ENCODE measurements at regions not wholly inside any gene's neighbourhood (a gene's known extent, or its start where the extent isn't known, plus 50 kb on each side); places are given as distances from the start of the nearest gene placed in this dataset.
"Not testable (repeated sequence)": the region's sequence is repeated elsewhere in the genome, so short reads cannot be mapped to it uniquely, and the experiment has no call there.

DNA sequence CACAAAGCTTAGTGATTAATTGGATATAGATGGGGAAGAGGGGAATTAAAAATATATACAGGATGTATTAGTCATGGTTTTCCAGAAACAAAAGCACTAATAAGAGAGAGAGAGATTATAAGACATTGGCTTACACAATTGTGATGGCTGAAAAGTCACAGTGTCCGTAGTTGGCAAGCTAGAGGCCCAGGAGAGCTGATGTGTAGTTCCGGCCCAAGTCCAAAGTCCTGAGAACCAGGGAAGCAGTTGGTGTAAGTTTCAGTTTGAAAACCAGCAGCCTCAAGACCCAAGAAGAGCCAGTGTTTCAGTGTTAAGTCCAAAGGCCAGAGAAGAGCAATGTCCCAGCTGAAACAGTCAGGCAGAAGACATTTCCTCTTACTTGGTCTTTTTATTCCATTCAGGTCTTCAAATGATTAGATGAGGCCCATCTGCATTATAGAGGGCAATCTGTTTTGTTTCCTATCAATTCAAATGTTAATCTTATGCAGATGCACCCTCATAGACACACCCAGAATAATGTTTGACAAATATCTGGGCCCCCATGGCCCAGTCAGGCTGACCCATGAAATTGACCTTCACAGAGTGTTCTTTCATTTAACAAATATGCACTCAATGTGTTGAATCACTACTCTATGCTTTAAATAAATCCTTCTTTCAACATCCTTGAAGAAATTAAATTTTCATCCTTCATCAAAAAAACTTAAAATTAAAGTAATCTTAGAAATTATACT is 67.2 kb upstream of the DIO2 start:
- Histone ChIP-seq H3K4me2 (ENCODE audit: low read length) (no peak overlapping the region), H3K9me3 (ENCODE audit: low read length) (no peaks in the 10 kb centered on the region), H3K9me2 (ENCODE audit: insufficient read depth, low read length) (no peaks in the 10 kb centered on the region), H3K4me3 (ENCODE audit: low read depth, low read length, poor library complexity, severe bottlenecking) (no peak overlapping the region), H3K27ac (ENCODE audit: low read depth, low read length, poor library complexity, severe bottlenecking) (no peak overlapping the region), H3K36me3 (ENCODE audit: insufficient read depth, low read length) (no peaks in the 10 kb centered on the region), H3K4me1 (ENCODE audit: insufficient read depth, low read length, poor library complexity, severe bottlenecking) (no peaks in the 10 kb centered on the region), H4K20me1 (ENCODE audit: insufficient read depth, low read length) (no peaks in the 10 kb centered on the region), H2AFZ (ENCODE audit: low read length) (no peak overlapping the region), H3K79me2 (ENCODE audit: insufficient read depth, low read depth, low read length) (no peaks in the 10 kb centered on the region)
- no TSS peak for BruUV-seq (replicated peaks)
- ChIA-PET POLR2A (no interaction called here), CTCF (ENCODE audit: unreplicated experiment) (no interaction called here)
- DNase-seq (ENCODE audit: low spot score): no peak
- intact Hi-C loops (cut with micrococcal nuclease; ENCODE audit: unreplicated experiment): no loop called here
- no peak for TF ChIP-seq EZH2phosphoT487 (IDR thresholded peaks at IDR 0.05; ENCODE audit: borderline replicate concordance, low read depth, low read length)
- TF ChIP-seq CTCF (conservative IDR thresholded peaks at IDR 0.05; ENCODE audit: low read length): no peak

DNA sequence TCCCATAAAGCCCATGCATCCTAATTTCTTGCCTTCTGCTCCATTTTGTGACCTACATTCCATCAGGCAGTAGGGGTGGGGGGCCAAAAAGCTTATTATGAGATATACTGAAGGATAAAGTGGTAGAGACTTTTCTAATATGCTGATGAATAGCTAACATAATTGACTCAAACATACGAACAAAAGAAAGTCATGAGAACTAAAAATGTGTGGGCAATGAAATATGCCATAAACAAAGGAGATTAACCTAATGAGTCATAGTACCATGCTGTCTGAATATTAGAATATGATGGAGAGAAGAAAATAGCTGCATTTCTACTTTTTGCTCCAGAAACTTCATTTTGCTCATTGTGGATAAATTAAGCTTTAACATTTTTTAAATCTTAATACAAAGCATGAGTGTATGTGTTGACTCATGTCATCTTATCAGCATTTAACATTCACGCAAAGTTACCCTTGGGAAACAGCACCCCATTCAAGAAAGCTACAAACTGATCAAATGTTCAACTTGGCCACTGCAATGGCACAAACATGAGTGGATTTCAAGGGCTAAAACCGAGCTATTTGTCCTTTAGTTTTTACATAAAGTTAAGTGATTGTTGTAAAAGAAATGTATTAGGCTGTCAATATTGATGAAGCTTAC is 64.0 kb upstream of the DIO2 start:
- TF ChIP-seq CTCF (conservative IDR thresholded peaks at IDR 0.05; ENCODE audit: low read length) (no peak), EZH2phosphoT487 (IDR thresholded peaks at IDR 0.05; ENCODE audit: borderline replicate concordance, low read depth, low read length) (no peak)
- no peaks in the 10 kb centered on the region for H3K79me2 ChIP-seq (ENCODE audit: insufficient read depth, low read depth, low read length)
- POLR2A ChIA-PET: interaction anchor here (0.6 kb wide), 1 partner anchor 66 kb away, joined by 3 read pairs; no protein-coding TSS in a partner anchor

GRCh38 chr14:80274310-80274709 is 63.0 kb upstream of the DIO2 start:
- H3K9me2 ChIP-seq (ENCODE audit: insufficient read depth, low read length); H3K79me2 ChIP-seq (ENCODE audit: insufficient read depth, low read depth, low read length); H3K27ac ChIP-seq (ENCODE audit: low read depth, low read length, poor library complexity, severe bottlenecking); BruUV-seq (replicated peaks); H3K4me1 ChIP-seq (ENCODE audit: insufficient read depth, low read length, poor library complexity, severe bottlenecking); H3K4me3 ChIP-seq (ENCODE audit: low read depth, low read length, poor library complexity, severe bottlenecking); H3K4me2 ChIP-seq (ENCODE audit: low read length); CTCF ChIA-PET (ENCODE audit: unreplicated experiment); H3K9me3 ChIP-seq (ENCODE audit: low read length); DNase-seq (ENCODE audit: low spot score); H4K20me1 ChIP-seq (ENCODE audit: insufficient read depth, low read length); H2AFZ ChIP-seq (ENCODE audit: low read length); intact Hi-C loops (cut with micrococcal nuclease; ENCODE audit: unreplicated experiment); POLR2A ChIA-PET; H3K36me3 ChIP-seq (ENCODE audit: insufficient read depth, low read length): not testable (repeated sequence)

More for the DNA sequence above, 64.0 kb upstream of the DIO2 start:
- no TSS peak for BruUV-seq (replicated peaks)
- Histone ChIP-seq H3K36me3 (ENCODE audit: insufficient read depth, low read length) (no peaks in the 10 kb centered on the region), H4K20me1 (ENCODE audit: insufficient read depth, low read length) (no peaks in the 10 kb centered on the region), H3K27ac (ENCODE audit: low read depth, low read length, poor library complexity, severe bottlenecking) (no peak overlapping the region), H2AFZ (ENCODE audit: low read length) (no peak overlapping the region), H3K9me2 (ENCODE audit: insufficient read depth, low read length) (no peaks in the 10 kb centered on the region), H3K9me3 (ENCODE audit: low read length) (no peaks in the 10 kb centered on the region), H3K4me1 (ENCODE audit: insufficient read depth, low read length, poor library complexity, severe bottlenecking) (no peaks in the 10 kb centered on the region), H3K4me2 (ENCODE audit: low read length) (no peak overlapping the region), H3K4me3 (ENCODE audit: low read depth, low read length, poor library complexity, severe bottlenecking) (no peak overlapping the region)
- no peak for DNase-seq (ENCODE audit: low spot score)
- intact Hi-C loops (cut with micrococcal nuclease; ENCODE audit: unreplicated experiment): no loop called here
- CTCF ChIA-PET (ENCODE audit: unreplicated experiment): no interaction called here
